ENCODE measurements at regions not wholly inside any gene's neighbourhood (a gene's known extent, or its start where the extent isn't known, plus 50 kb on each side); places are given as distances from the start of the nearest gene placed in this dataset.
"Not testable (repeated sequence)": the region's sequence is repeated elsewhere in the genome, so short reads cannot be mapped to it uniquely, and the experiment has no call there.

GRCh38 chr5:117188211-117188610 lies 613.6 kb upstream of the SEMA6A start:
- no peak for DNase-seq

GRCh38 chr5:117186751-117187150 lies 612.1 kb upstream of the SEMA6A start:
- DNase-seq = no peak

GRCh38 chr5:117183326-117183725 lies 608.7 kb upstream of the SEMA6A start:
- DNase-seq = no peak

- DNase-seq = no peak
Observed at GRCh38 chr5:117182104-117182503, 607.5 kb upstream of the SEMA6A start.

- DNase-seq = no peak
Observed at GRCh38 chr5:117177302-117177701, 602.7 kb upstream of the SEMA6A start.

GRCh38 chr5:117165068-117165467 lies 590.4 kb upstream of the SEMA6A start:
- DNase-seq = no peak

GRCh38 chr5:117161718-117162335 lies 587.2 kb upstream of the SEMA6A start:
- DNase-seq = no peak

- DNase-seq = no peak
Observed at GRCh38 chr5:117160391-117160790, 585.8 kb upstream of the SEMA6A start.

- DNase-seq = no peak
Observed at GRCh38 chr5:117149312-117149711, 574.7 kb upstream of the SEMA6A start.

GRCh38 chr5:117144086-117144485 lies 569.5 kb upstream of the SEMA6A start:
- no peak for DNase-seq

GRCh38 chr5:117143406-117143805 lies 568.8 kb upstream of the SEMA6A start:
- DNase-seq = no peak

GRCh38 chr5:117138523-117138922 lies 563.9 kb upstream of the SEMA6A start:
- no peak for DNase-seq

- no peak for DNase-seq
Observed at GRCh38 chr5:117135851-117136250, 561.2 kb upstream of the SEMA6A start.

- DNase-seq = no peak
Observed at GRCh38 chr5:117133198-117133597, 558.6 kb upstream of the SEMA6A start.

GRCh38 chr5:117131876-117132275 lies 557.3 kb upstream of the SEMA6A start:
- DNase-seq = no peak

- no peak for DNase-seq
Observed at GRCh38 chr5:117131048-117131679, 556.5 kb upstream of the SEMA6A start.

GRCh38 chr5:117118499-117118898 lies 543.9 kb upstream of the SEMA6A start:
- DNase-seq = no peak

GRCh38 chr5:117117314-117117713 lies 542.7 kb upstream of the SEMA6A start:
- DNase-seq = not testable (repeated sequence)

- DNase-seq = no peak
Observed at GRCh38 chr5:117110548-117110947, 535.9 kb upstream of the SEMA6A start.

GRCh38 chr5:117107859-117108258 lies 533.2 kb upstream of the SEMA6A start:
- no peak for DNase-seq

GRCh38 chr5:117103703-117104102 lies 529.1 kb upstream of the SEMA6A start:
- no peak for DNase-seq

- DNase-seq = no peak
Observed at GRCh38 chr5:117102591-117102990, 528.0 kb upstream of the SEMA6A start.

GRCh38 chr5:117100176-117100575 lies 525.6 kb upstream of the SEMA6A start:
- DNase-seq = no peak

GRCh38 chr5:117098094-117098493 lies 523.5 kb upstream of the SEMA6A start:
- DNase-seq = no peak

All from hematopoietic multipotent progenitor cell treated with erythropoietin and hydrocortisone succinate and interleukin-3 and kit ligand, for 6 days (in vitro differentiated cells).